ENCODE measurements at regions not wholly inside any gene's neighbourhood (a gene's known extent, or its start where the extent isn't known, plus 50 kb on each side); places are given as distances from the start of the nearest gene placed in this dataset.
"Not testable (repeated sequence)": the region's sequence is repeated elsewhere in the genome, so short reads cannot be mapped to it uniquely, and the experiment has no call there.

- no peak overlapping the region for H3K27ac ChIP-seq (ENCODE audit: extremely low read depth, low read depth, low read length)
- no peak overlapping the region for H3K4me3 ChIP-seq (ENCODE audit: low read depth, low read length)
- H3K36me3 ChIP-seq (ENCODE audit: control insufficient read depth in 2 of 2, insufficient read depth in 1 of 2, low read length in 2 of 2), result no peaks in the 10 kb centered on the region
- POLR2A ChIA-PET, result interaction anchor here (2.1 kb wide), 1 partner anchor 58 kb away, joined by 6 read pairs; the partner anchor contains the start of gene H2AZ1
- CTCF ChIA-PET, result interaction anchor here (0.8 kb wide), 1 partner anchor 10 kb away, joined by 3 read pairs; no protein-coding TSS in a partner anchor
- TF ChIP-seq SP3 (tag by site-specific recombination; IDR thresholded peaks at IDR 0.05), result no peak
- no peak for TF ChIP-seq ZBTB8A (tag by site-specific recombination; IDR thresholded peaks at IDR 0.05)
- no peak for TF ChIP-seq ZNF600 (tag by site-specific recombination; IDR thresholded peaks at IDR 0.05)
- TF ChIP-seq ZNF114 (tag by site-specific recombination; IDR thresholded peaks at IDR 0.05), result no peak
- no peak for TF ChIP-seq ZNF366 (tag by site-specific recombination; conservative IDR thresholded peaks at IDR 0.05)
- no peak for TF ChIP-seq ZNF350 (tag by site-specific recombination; IDR thresholded peaks at IDR 0.05)
- no peak for TF ChIP-seq ZNF148 (tag by site-specific recombination; IDR thresholded peaks at IDR 0.05; ENCODE audit: borderline replicate concordance)
- TF ChIP-seq ZNF248 (tag by site-specific recombination; IDR thresholded peaks at IDR 0.05), result no peak
- TF ChIP-seq ZBTB10 (tag by site-specific recombination; IDR thresholded peaks at IDR 0.05), result no peak
- no peak for TF ChIP-seq ZNF10 (tag by site-specific recombination; IDR thresholded peaks at IDR 0.05)
- no peak for TF ChIP-seq ZNF140 (tag by site-specific recombination; IDR thresholded peaks at IDR 0.05)
- TF ChIP-seq KLF1 (tag by site-specific recombination; IDR thresholded peaks at IDR 0.05), result no peak
- TF ChIP-seq TRIM28 (IDR thresholded peaks at IDR 0.05; ENCODE audit: borderline replicate concordance, low read length), result no peak
- no peak for TF ChIP-seq KLF8 (tag by site-specific recombination; IDR thresholded peaks at IDR 0.05)
- no peak for TF ChIP-seq ZNF777 (tag by site-specific recombination; IDR thresholded peaks at IDR 0.05; ENCODE audit: borderline replicate concordance)
- no peaks in the 10 kb centered on the region for H3K4me1 ChIP-seq (ENCODE audit: control insufficient read depth, insufficient read depth, low read length)
- H3K9me3 ChIP-seq (ENCODE audit: control insufficient read depth, insufficient read depth, low read depth, low read length), result no peaks in the 10 kb centered on the region
These were observed 58.0 kb upstream of the H2AZ1 start for GRCh38 chr4:100008048-100008447.

DNA sequence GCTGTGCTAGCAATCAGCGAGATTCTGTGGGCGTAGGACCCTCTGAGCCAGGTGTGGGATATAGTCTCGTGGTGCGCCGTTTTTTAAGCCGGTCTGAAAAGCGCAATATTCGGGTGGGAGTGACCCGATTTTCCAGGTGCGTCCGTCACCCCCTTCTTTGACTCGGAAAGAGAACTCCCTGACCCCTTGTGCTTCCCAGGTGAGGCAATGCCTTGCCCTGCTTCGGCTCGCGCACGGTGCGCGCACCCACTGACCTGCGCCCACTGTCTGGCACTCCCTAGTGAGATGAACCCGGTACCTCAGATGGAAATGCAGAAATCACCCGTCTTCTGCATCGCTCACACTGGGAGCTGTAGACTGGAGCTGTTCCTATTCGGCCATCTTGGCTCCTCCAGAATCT lies 56.1 kb upstream of the H2AZ1 start:
- POLR2A ChIA-PET; H3K9me3 ChIP-seq (ENCODE audit: control insufficient read depth, insufficient read depth, low read depth, low read length); H3K4me1 ChIP-seq (ENCODE audit: control insufficient read depth, insufficient read depth, low read length); H3K4me3 ChIP-seq (ENCODE audit: low read depth, low read length); H3K27ac ChIP-seq (ENCODE audit: extremely low read depth, low read depth, low read length); CTCF ChIA-PET; H3K36me3 ChIP-seq (ENCODE audit: control insufficient read depth in 2 of 2, insufficient read depth in 1 of 2, low read length in 2 of 2): not testable (repeated sequence)

Data from HEK293 (cell line).